DMS79 treated with DMSO at 0.1 percent for 48 hours (cell line): ENCODE measurements at regions not wholly inside any gene's neighbourhood (a gene's known extent, or its start where the extent isn't known, plus 50 kb on each side); places are given as distances from the start of the nearest gene placed in this dataset.
"Not testable (repeated sequence)": the region's sequence is repeated elsewhere in the genome, so short reads cannot be mapped to it uniquely, and the experiment has no call there.

Experiments used
- DNase-seq: peaks from one replicate; lab custom pipeline; 2025; lab: John Stamatoyannopoulos, UW

GRCh38 chr3:144023543-144023942 lies 51.9 kb downstream of the DIPK2A start:
- DNase-seq: not testable (repeated sequence)

- no peak for DNase-seq
Measured at GRCh38 chr3:144028798-144029411, 57.3 kb downstream of the DIPK2A start.

GRCh38 chr3:144029769-144030168 lies 58.1 kb downstream of the DIPK2A start:
- DNase-seq: no peak

- DNase-seq: no peak
Measured at GRCh38 chr3:144031938-144032337, 60.3 kb downstream of the DIPK2A start.

GRCh38 chr3:144032531-144033239 lies 61.1 kb downstream of the DIPK2A start:
- no peak for DNase-seq

GRCh38 chr3:144033240-144033589 lies 61.6 kb downstream of the DIPK2A start:
- DNase-seq: no peak

- DNase-seq: no peak
Measured at GRCh38 chr3:144033863-144034262, 62.2 kb downstream of the DIPK2A start.

- DNase-seq: no peak
Measured at GRCh38 chr3:144034715-144035290, 63.2 kb downstream of the DIPK2A start.

- DNase-seq: no peak
Measured at GRCh38 chr3:144036498-144036897, 64.9 kb downstream of the DIPK2A start.

- no peak for DNase-seq
Measured at GRCh38 chr3:144039661-144040060, 68.0 kb downstream of the DIPK2A start.

GRCh38 chr3:144041960-144042556 lies 70.4 kb downstream of the DIPK2A start:
- DNase-seq: no peak

GRCh38 chr3:144045766-144046165 lies 74.1 kb downstream of the DIPK2A start:
- no peak for DNase-seq

GRCh38 chr3:144049374-144049773 lies 77.8 kb downstream of the DIPK2A start:
- no peak for DNase-seq

GRCh38 chr3:144051211-144051610 lies 79.6 kb downstream of the DIPK2A start:
- DNase-seq: no peak

GRCh38 chr3:144052275-144052674 lies 80.7 kb downstream of the DIPK2A start:
- DNase-seq: no peak

GRCh38 chr3:144053121-144053520 lies 81.5 kb downstream of the DIPK2A start:
- no peak for DNase-seq

GRCh38 chr3:144054766-144055165 lies 83.1 kb downstream of the DIPK2A start:
- no peak for DNase-seq

- no peak for DNase-seq
Measured at GRCh38 chr3:144055604-144056003, 84.0 kb downstream of the DIPK2A start.

- DNase-seq: no peak
Measured at GRCh38 chr3:144058713-144059112, 87.1 kb downstream of the DIPK2A start.

GRCh38 chr3:144059481-144059880 lies 87.9 kb downstream of the DIPK2A start:
- no peak for DNase-seq

GRCh38 chr3:144060881-144061280 lies 89.3 kb downstream of the DIPK2A start:
- no peak for DNase-seq

GRCh38 chr3:144063306-144063705 lies 91.7 kb downstream of the DIPK2A start:
- DNase-seq: no peak

GRCh38 chr3:144067059-144067458 lies 95.4 kb downstream of the DIPK2A start:
- no peak for DNase-seq
